ENCODE measurements at regions not wholly inside any gene's neighbourhood (a gene's known extent, or its start where the extent isn't known, plus 50 kb on each side); places are given as distances from the start of the nearest gene placed in this dataset.
"Not testable (repeated sequence)": the region's sequence is repeated elsewhere in the genome, so short reads cannot be mapped to it uniquely, and the experiment has no call there.

DNA sequence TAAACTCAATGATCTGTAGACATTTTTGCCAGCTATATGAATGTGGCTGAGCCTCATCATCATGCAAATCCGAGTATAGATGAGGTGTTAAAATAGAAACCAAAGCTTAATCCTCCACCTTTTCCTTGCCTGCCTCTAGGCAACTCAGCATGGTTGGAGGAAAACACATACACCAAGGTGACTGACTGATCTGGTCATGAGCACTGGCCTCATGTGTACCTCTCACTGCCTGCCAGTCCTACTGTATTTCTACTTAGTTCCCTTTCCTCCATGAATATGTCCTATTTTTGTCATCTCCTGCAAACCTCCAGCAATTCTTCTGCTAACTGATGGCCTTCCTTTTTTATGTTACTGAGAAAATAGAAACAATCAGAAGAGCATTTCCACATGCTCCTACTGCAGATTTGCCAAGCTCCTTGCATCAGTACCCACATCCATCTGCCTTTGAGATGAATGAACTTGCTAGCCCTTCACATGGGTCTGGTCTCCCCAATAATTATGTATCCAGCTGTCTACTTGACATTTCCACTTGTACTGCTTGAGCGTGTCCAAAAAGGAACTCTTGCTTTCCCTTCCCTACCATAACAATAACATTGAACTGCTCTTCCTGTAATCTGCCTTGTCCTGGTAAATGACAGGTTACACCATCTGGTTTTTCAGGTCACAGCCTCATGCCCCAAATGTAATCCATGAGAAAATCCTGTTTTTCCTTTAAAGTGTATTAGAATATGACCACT, 90.1 kb upstream of the GARIN1A start:
- H3K4me3 Mint-ChIP-seq; DNase-seq; H3K27me3 ChIP-seq (ENCODE audit: control insufficient read depth in 2 of 2, insufficient read depth in 2 of 2, low read length in 2 of 2); H3K27ac ChIP-seq (ENCODE audit: low read depth in 1 of 2, low read length in 2 of 2); H3K9me3 ChIP-seq (replicated peaks in 1 of 2; ENCODE audit: control insufficient read depth in 1 of 2, insufficient read depth in 1 of 2, low read length in 2 of 2); H2AFZ ChIP-seq (ENCODE audit: insufficient read depth, low read depth, low read length, poor library complexity, severe bottlenecking); H3K79me2 ChIP-seq (ENCODE audit: insufficient read depth, low read length); H3K9ac ChIP-seq (ENCODE audit: insufficient read depth, low read length, poor library complexity, severe bottlenecking); H3K27me3 Mint-ChIP-seq (ENCODE audit: low read depth in 3 of 3); H3K4me2 ChIP-seq (replicated peaks; ENCODE audit: extremely low read depth, low read length, poor library complexity, severe bottlenecking); H3K4me3 ChIP-seq (replicated peaks in 1 of 3; ENCODE audit: low read depth in 2 of 3, low read length in 3 of 3); H3K4me1 ChIP-seq (ENCODE audit: control insufficient read depth in 1 of 2, insufficient read depth in 2 of 2, low read length in 2 of 2); H3K4me1 Mint-ChIP-seq; H3K9me3 Mint-ChIP-seq; intact Hi-C loops (cut with micrococcal nuclease): not testable (repeated sequence)
- whole genome bisulfite sequencing (ENCODE audit: insufficient coverage): no CpG with 5 or more reads among the region's 2 CpGs
- Mint-ChIP-seq H3K27ac (peak overlapping the region in 1 of 7 donors; percentile 47), H3K36me3 (peaks cover 48 to 77% of the 10 kb centered on the region in 2 donors)
- H3K36me3 ChIP-seq (replicated peaks in 1 of 2; ENCODE audit: control insufficient read depth in 1 of 2, insufficient read depth in 2 of 2, low read length in 2 of 2): peaks cover 40 to 60% of the 10 kb centered on the region in 2 donors
- peaks cover 11% of the 10 kb centered on the region for H4K20me1 ChIP-seq (ENCODE audit: insufficient read depth, low read length)

DNA sequence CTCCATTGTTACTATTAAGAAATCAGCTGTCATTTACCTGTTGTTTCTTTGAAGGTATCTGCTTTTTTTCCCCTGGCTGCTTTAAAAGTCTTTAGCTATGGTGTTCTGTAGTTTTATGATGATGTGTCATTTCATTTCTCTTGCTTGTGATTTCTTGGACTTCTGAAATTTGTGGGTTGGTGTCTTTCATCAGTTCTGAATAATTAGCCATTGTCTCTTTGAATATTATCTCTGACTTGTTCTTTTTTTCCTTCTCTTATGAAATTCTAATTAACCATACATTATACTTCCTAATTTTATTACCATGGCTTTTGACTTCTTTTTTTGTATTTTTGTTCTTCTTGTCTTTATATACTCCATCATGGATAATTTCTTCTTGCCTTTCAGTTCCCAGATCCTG, 85.4 kb upstream of the GARIN1A start:
- H3K9me3 Mint-ChIP-seq; H3K27me3 Mint-ChIP-seq (ENCODE audit: low read depth in 3 of 3); H3K27ac ChIP-seq (ENCODE audit: low read depth in 1 of 2, low read length in 2 of 2); DNase-seq; H2AFZ ChIP-seq (ENCODE audit: insufficient read depth, low read depth, low read length, poor library complexity, severe bottlenecking); H3K4me1 ChIP-seq (ENCODE audit: control insufficient read depth in 1 of 2, insufficient read depth in 2 of 2, low read length in 2 of 2); H3K4me3 ChIP-seq (replicated peaks in 1 of 3; ENCODE audit: low read depth in 2 of 3, low read length in 3 of 3); H3K79me2 ChIP-seq (ENCODE audit: insufficient read depth, low read length); intact Hi-C loops (cut with micrococcal nuclease); H3K9ac ChIP-seq (ENCODE audit: insufficient read depth, low read length, poor library complexity, severe bottlenecking); H3K4me2 ChIP-seq (replicated peaks; ENCODE audit: extremely low read depth, low read length, poor library complexity, severe bottlenecking); H3K4me1 Mint-ChIP-seq; H3K9me3 ChIP-seq (replicated peaks in 1 of 2; ENCODE audit: control insufficient read depth in 1 of 2, insufficient read depth in 1 of 2, low read length in 2 of 2); H3K27me3 ChIP-seq (ENCODE audit: control insufficient read depth in 2 of 2, insufficient read depth in 2 of 2, low read length in 2 of 2); H3K4me3 Mint-ChIP-seq: not testable (repeated sequence)
- peaks cover 56 to 76% of the 10 kb centered on the region in 2 donors for H3K36me3 Mint-ChIP-seq
- Histone ChIP-seq H4K20me1 (ENCODE audit: insufficient read depth, low read length) (peaks cover 14% of the 10 kb centered on the region), H3K36me3 (replicated peaks in 1 of 2; ENCODE audit: control insufficient read depth in 1 of 2, insufficient read depth in 2 of 2, low read length in 2 of 2) (peaks cover 42 to 61% of the 10 kb centered on the region in 2 donors)
- peak overlapping the region in 2 of 7 donors; percentile 4 to 43 for H3K27ac Mint-ChIP-seq

DNA sequence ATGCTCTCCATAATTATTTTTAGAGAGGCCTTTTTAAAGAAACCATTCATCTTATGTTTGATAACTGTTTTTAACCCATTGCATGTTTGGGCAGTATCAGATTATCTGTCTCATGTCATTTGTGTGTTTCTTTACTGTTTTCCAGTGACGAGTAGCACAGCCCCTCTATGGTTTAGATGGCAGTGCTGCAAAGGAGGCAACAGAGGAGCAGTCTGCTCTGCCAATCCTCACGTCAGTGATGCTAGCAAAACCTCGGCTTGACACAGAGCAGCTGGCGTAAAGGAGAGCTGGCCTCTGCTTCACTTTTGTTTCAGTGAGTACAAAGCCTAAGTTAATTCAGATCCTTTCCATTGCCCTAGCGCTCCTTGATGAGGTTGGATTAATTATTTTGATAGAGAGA, 80.4 kb upstream of the GARIN1A start:
- Mint-ChIP-seq H3K27me3 (ENCODE audit: low read depth in 3 of 3) (peaks cover 0 to 1% (median 0%) of the 10 kb centered on the region in 3 donors), H3K4me1 (peaks cover 4% of the 10 kb centered on the region), H3K36me3 (peaks cover 56 to 77% of the 10 kb centered on the region in 2 donors), H3K27ac (no peak overlapping the region), H3K9me3 (no peaks in the 10 kb centered on the region), H3K4me3 (no peak overlapping the region)
- Histone ChIP-seq H3K4me3 (replicated peaks in 1 of 3; ENCODE audit: low read depth in 2 of 3, low read length in 3 of 3) (no peak overlapping the region), H3K27ac (ENCODE audit: low read depth in 1 of 2, low read length in 2 of 2) (no peak overlapping the region), H3K27me3 (ENCODE audit: control insufficient read depth in 2 of 2, insufficient read depth in 2 of 2, low read length in 2 of 2) (no peaks in the 10 kb centered on the region), H3K4me2 (replicated peaks; ENCODE audit: extremely low read depth, low read length, poor library complexity, severe bottlenecking) (no peak overlapping the region), H3K4me1 (ENCODE audit: control insufficient read depth in 1 of 2, insufficient read depth in 2 of 2, low read length in 2 of 2) (no peaks in the 10 kb centered on the region), H3K9ac (ENCODE audit: insufficient read depth, low read length, poor library complexity, severe bottlenecking) (no peak overlapping the region), H3K36me3 (replicated peaks in 1 of 2; ENCODE audit: control insufficient read depth in 1 of 2, insufficient read depth in 2 of 2, low read length in 2 of 2) (peaks cover 46 to 72% of the 10 kb centered on the region in 2 donors), H2AFZ (ENCODE audit: insufficient read depth, low read depth, low read length, poor library complexity, severe bottlenecking) (no peak overlapping the region), H3K9me3 (replicated peaks in 1 of 2; ENCODE audit: control insufficient read depth in 1 of 2, insufficient read depth in 1 of 2, low read length in 2 of 2) (no peaks in the 10 kb centered on the region), H4K20me1 (ENCODE audit: insufficient read depth, low read length) (peaks cover 45% of the 10 kb centered on the region), H3K79me2 (ENCODE audit: insufficient read depth, low read length) (peaks cover 8% of the 10 kb centered on the region)
- TF ChIP-seq, protein P1, sequence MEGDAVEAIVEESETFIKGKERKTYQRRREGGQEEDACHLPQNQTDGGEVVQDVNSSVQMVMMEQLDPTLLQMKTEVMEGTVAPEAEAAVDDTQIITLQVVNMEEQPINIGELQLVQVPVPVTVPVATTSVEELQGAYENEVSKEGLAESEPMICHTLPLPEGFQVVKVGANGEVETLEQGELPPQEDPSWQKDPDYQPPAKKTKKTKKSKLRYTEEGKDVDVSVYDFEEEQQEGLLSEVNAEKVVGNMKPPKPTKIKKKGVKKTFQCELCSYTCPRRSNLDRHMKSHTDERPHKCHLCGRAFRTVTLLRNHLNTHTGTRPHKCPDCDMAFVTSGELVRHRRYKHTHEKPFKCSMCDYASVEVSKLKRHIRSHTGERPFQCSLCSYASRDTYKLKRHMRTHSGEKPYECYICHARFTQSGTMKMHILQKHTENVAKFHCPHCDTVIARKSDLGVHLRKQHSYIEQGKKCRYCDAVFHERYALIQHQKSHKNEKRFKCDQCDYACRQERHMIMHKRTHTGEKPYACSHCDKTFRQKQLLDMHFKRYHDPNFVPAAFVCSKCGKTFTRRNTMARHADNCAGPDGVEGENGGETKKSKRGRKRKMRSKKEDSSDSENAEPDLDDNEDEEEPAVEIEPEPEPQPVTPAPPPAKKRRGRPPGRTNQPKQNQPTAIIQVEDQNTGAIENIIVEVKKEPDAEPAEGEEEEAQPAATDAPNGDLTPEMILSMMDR (IDR thresholded peaks at IDR 0.05): no peak
- DNase-seq: no peak
- intact Hi-C loops (cut with micrococcal nuclease): no loop called here
- WGBS (ENCODE audit: insufficient coverage): 96% methylated on average over 4 of the region's 5 CpGs

DNA sequence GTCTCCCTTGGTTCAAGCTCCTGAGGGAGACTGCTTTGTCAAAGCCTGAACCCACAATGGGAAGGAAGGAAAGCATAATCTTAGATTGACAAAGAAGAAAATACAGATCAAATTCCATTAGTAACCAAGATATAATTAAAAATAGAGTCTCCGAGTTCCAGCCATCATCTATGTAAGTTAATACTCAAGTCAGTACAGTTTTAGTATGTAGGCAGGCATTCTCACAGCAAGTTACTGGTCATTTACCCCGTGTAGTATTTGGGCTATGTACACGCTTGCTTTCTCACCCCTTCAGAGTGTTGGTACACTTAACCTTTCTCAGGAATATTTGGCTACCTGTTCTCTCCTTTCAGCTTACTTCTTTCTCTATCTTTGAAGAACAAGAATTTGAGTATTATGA, 79.9 kb upstream of the GARIN1A start:
- intact Hi-C loops (cut with micrococcal nuclease); H3K27me3 ChIP-seq (ENCODE audit: control insufficient read depth in 2 of 2, insufficient read depth in 2 of 2, low read length in 2 of 2); H3K9me3 Mint-ChIP-seq; H3K9ac ChIP-seq (ENCODE audit: insufficient read depth, low read length, poor library complexity, severe bottlenecking); DNase-seq; H3K4me1 Mint-ChIP-seq; H3K79me2 ChIP-seq (ENCODE audit: insufficient read depth, low read length); H3K4me3 ChIP-seq (replicated peaks in 1 of 3; ENCODE audit: low read depth in 2 of 3, low read length in 3 of 3); H3K4me2 ChIP-seq (replicated peaks; ENCODE audit: extremely low read depth, low read length, poor library complexity, severe bottlenecking); H3K27me3 Mint-ChIP-seq (ENCODE audit: low read depth in 3 of 3); H3K27ac Mint-ChIP-seq; H3K9me3 ChIP-seq (replicated peaks in 1 of 2; ENCODE audit: control insufficient read depth in 1 of 2, insufficient read depth in 1 of 2, low read length in 2 of 2); H3K4me3 Mint-ChIP-seq; H2AFZ ChIP-seq (ENCODE audit: insufficient read depth, low read depth, low read length, poor library complexity, severe bottlenecking); H3K4me1 ChIP-seq (ENCODE audit: control insufficient read depth in 1 of 2, insufficient read depth in 2 of 2, low read length in 2 of 2); H3K27ac ChIP-seq (ENCODE audit: low read depth in 1 of 2, low read length in 2 of 2): not testable (repeated sequence)
- peaks cover 54 to 74% of the 10 kb centered on the region in 2 donors for H3K36me3 Mint-ChIP-seq
- Histone ChIP-seq H3K36me3 (replicated peaks in 1 of 2; ENCODE audit: control insufficient read depth in 1 of 2, insufficient read depth in 2 of 2, low read length in 2 of 2) (peaks cover 48 to 70% of the 10 kb centered on the region in 2 donors), H4K20me1 (ENCODE audit: insufficient read depth, low read length) (peaks cover 43% of the 10 kb centered on the region)
- WGBS (ENCODE audit: insufficient coverage): no CpG with 5 or more reads among the region's 3 CpGs

Measured in CD14-positive monocyte (primary cell).